ENCODE measurements at regions not wholly inside any gene's neighbourhood (a gene's known extent, or its start where the extent isn't known, plus 50 kb on each side); places are given as distances from the start of the nearest gene placed in this dataset.

DNA sequence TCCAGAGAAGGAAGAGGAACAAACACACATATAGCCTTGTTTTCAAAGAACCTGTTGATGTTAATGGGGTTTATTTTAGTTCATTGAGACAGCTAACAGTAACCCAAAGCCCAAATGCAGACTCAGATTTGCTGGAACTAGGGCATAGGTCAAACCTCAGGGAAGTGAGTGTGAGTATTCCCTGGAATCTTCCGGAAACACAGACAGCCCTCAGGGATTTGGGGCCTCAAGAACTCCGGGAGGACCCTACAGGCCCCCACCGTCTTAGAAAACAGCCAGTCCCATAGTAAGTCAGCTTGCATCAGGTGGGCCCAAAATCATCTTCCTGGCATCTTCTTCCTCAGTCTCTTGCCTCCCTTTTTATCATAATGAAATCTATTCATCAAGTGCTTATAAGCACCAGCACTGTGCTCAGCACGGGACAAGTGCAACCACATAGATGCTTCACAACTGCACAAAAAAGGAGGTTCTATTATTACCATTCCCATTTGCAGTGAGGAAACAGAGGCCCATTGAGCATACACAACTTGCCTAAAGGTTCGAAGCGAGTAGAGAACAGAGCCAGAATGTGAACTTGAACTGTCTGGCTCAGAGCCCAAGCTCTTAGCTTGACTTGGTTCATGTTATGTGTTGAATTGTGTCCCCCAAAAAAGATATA is 50.2 kb upstream of the BCL11A start:
- TF ChIP-seq, protein P1, sequence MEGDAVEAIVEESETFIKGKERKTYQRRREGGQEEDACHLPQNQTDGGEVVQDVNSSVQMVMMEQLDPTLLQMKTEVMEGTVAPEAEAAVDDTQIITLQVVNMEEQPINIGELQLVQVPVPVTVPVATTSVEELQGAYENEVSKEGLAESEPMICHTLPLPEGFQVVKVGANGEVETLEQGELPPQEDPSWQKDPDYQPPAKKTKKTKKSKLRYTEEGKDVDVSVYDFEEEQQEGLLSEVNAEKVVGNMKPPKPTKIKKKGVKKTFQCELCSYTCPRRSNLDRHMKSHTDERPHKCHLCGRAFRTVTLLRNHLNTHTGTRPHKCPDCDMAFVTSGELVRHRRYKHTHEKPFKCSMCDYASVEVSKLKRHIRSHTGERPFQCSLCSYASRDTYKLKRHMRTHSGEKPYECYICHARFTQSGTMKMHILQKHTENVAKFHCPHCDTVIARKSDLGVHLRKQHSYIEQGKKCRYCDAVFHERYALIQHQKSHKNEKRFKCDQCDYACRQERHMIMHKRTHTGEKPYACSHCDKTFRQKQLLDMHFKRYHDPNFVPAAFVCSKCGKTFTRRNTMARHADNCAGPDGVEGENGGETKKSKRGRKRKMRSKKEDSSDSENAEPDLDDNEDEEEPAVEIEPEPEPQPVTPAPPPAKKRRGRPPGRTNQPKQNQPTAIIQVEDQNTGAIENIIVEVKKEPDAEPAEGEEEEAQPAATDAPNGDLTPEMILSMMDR (conservative IDR thresholded peaks at IDR 0.05; ENCODE audit: low read depth in 2 of 2) = no peak
- TF ChIP-seq CREB1 (CRISPR knock-in tag; IDR thresholded peaks at IDR 0.05; ENCODE audit: low read depth) = no peak
